ENCODE measurements at regions not wholly inside any gene's neighbourhood (a gene's known extent, or its start where the extent isn't known, plus 50 kb on each side); places are given as distances from the start of the nearest gene placed in this dataset.
"Not testable (repeated sequence)": the region's sequence is repeated elsewhere in the genome, so short reads cannot be mapped to it uniquely, and the experiment has no call there.

DNA sequence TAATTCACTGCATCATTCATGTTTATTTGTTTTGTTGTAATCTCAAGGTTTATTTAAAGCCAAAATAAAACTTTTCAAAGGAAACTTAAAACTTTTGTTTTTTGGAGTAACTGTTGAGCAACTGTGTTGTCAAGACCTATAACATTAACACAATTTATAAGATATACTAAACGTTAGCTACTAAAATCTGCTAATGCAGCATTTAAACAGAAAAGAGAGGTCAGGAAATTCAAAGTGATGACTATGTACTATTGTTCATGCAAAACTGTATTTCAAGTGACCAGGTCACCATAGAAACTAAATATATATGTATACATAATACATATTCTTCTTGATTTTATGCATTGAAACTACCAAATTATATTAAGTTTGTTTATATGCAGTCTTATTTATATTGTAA is 1740.9 kb downstream of the EFNA5 start:
- CTCF ChIA-PET = no interaction called here
- POLR2A ChIA-PET = no interaction called here

- ChIA-PET CTCF (no interaction called here), POLR2A (no interaction called here)
Observed at GRCh38 chr5:105924366-105924765, 1746.4 kb downstream of the EFNA5 start.

- POLR2A ChIA-PET = no interaction called here
Observed at GRCh38 chr5:105922574-105922973, 1748.2 kb downstream of the EFNA5 start.

GRCh38 chr5:105922080-105922479 is 1748.7 kb downstream of the EFNA5 start:
- CTCF ChIA-PET = no interaction called here
- POLR2A ChIA-PET = no interaction called here

More at GRCh38 chr5:105922574-105922973, 1748.2 kb downstream of the EFNA5 start:
- CTCF ChIA-PET = no interaction called here

DNA sequence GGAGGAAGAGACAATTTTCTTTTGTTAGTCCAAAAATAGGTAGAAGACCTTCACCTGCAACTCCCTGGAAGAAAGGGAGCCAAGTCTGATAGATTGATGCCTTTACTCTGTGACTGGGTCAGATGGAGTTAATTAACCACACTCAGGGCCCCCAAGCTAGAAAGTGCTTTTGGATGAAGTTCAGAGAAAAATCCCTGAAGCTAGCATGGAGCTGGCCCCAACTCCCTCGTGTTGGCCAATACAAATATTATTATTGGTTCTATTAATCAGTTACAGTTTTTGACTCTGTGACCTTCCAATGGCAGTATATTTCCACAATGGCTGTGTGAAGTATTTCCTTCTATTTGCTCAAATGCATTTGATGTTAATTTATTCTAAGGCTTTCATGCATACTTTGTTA is 1753.5 kb downstream of the EFNA5 start:
- ChIA-PET CTCF (no interaction called here), POLR2A (no interaction called here)

DNA sequence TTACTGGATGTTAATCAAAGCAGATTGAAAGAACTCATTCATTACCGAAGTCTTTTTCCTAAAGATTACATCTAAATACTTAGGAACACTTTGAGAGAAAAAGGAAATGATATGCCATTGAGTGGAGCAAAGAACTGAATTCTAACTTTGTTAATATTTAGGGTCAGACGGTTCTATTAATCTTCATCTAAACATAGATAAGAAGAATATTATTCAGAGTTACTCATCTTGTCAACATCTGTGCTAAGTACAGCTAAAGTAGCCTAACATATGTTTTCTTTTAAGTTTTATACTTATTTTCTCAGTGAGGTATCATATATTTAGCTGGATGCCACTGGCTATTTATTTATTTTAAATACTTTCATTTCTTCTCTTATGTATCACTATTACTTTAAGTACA is 1763.7 kb downstream of the EFNA5 start:
- ChIA-PET POLR2A (no interaction called here), CTCF (no interaction called here)

- ChIA-PET POLR2A (no interaction called here), CTCF (no interaction called here)
Observed at GRCh38 chr5:105905392-105905791, 1765.3 kb downstream of the EFNA5 start.

DNA sequence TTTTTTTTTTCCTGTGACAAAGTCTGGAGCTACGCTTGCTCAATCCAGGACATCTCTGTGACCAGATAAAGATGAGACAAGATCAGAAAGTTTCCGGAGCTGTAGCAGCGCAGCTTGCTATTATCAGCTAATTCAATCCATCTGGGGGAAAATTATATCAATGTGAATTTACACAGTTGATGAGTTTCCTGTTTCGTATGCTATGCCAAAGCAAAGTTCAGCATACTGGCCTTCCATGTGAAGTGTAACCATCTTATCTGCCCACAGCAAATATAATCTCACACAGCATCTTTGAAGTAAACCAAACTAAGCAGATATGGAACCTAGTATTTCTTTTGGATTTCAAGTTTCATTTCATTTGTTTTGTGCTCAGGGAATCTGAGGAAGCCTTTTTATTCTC is 1767.7 kb downstream of the EFNA5 start:
- CTCF ChIA-PET = no interaction called here
- POLR2A ChIA-PET = no interaction called here

DNA sequence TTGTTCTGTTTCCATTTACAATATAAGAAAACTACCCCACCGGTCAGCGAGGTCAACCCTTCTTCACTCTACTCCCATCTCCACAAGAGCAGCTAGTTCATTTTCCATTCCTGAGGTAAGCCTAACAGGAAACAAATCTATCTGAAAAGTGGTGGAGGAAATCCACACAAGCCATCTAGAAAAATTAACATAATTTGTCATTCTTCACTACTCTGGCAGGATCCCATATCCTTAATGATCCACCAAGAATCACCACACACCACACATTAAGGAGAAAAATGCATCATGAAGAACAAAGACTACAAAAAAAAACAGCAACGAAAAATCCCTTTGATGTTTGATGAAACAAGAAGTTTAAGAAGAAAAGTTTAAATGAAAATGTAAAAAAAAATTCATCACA is 1771.0 kb downstream of the EFNA5 start:
- ChIA-PET POLR2A (no interaction called here), CTCF (no interaction called here)

GRCh38 chr5:105898183-105898582 is 1772.6 kb downstream of the EFNA5 start:
- POLR2A ChIA-PET = no interaction called here
- CTCF ChIA-PET = no interaction called here

DNA sequence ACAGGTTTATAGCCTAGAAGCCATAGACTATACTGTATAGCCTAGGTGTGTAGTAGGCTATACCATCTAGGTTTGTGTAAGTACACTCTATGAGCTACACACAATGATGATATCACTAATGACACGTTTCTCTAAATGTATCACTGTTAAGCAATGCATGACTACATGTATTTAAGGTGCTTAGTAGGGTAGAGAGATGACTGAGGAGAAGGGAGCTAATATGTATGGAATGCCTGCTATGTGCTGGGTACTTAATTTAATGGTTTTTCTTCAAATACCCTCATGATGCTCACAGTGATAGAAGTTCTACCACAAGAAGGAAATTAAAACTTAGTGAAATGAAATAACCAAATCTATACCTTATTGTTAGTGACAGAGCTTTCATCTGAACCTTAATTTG is 1785.5 kb downstream of the EFNA5 start:
- CTCF ChIA-PET = no interaction called here
- POLR2A ChIA-PET = no interaction called here

DNA sequence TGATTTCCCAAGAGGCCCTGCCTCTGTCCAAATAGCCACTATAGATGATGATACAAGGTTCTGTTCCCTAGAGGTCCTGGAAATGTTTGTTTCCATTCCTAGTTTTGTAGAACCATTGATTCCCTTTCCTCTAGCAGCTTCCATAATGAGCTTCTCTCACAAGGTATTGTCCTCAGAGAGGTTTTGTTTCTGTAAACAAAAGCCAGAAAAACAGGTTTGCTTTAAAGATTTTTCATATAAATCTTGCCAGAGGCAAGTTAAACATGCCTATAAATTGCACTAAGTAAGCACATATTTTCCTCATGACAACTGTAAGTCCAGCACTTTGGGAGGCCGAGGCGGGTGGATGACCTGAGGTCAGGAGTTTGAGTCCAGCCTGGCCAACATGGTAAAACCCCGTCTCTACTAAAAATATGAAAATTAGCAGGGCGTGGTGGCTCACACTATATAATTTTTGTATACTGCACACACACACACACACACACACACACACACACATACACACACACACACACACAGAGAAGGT is 1787.7 kb downstream of the EFNA5 start:
- CTCF ChIA-PET = interaction anchor here (0.7 kb wide), 1 partner anchor 1462 kb away, joined by 3 read pairs; no protein-coding TSS in a partner anchor
- POLR2A ChIA-PET = no interaction called here

DNA sequence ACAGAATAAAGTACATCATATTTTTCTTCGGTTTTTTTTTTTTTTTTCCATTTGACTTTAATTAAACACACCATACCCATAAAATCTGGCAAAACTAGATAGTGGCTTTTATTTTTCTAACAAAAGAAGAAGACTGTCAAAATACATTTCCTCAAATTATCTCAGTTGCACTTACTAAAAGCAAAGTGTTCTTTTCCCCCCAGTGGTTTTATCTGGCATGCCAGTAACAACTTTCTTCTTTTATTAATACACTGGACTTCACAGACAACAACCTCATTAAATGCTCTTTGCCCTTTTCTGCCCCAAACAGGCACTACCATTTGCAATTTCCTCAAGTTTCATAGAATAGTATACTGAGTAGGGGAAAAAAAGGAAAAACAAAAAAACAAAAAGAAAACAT is 1792.3 kb downstream of the EFNA5 start:
- POLR2A ChIA-PET = no interaction called here

DNA sequence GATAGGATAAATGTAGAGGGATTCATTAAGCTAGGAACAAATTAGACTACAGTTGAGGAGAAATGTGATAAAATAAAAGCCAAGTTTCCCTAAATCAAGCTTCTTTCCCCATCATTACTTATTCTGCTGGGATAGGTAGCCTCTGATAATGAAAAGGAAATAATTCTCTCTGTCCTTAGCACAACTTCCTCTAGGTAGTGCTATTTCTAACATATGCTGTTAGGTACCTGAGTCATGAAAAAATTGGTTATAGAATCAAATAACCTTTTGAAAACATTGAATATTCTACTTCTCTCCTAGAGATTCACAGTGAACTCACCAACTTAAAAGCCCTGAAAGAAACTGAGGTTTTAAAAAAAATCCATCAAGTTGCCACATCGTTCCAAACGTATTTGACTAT is 1793.1 kb downstream of the EFNA5 start:
- CTCF ChIA-PET = no interaction called here
- POLR2A ChIA-PET = no interaction called here

More for the DNA sequence above, 1792.3 kb downstream of the EFNA5 start:
- CTCF ChIA-PET = no interaction called here

DNA sequence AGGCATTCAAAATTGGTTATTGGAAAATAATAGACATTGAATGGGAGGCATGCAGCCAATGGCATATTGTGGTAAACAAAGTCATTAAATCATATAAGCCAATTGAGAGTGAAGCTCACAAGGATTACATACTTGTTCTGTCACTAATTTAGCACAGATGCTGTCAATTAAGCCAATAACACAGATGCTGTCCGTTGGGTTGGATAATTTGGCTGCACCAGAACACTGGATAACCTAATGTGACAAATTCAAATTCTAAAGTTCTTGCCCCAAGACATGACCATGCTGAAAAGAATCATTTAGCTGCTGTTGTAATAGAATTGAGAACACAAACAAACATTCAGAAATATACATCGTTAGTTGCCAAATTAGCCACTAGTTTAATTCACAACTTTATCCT is 1796.4 kb downstream of the EFNA5 start:
- ChIA-PET POLR2A (no interaction called here), CTCF (no interaction called here)

GRCh38 chr5:105872569-105873270 is 1798.0 kb downstream of the EFNA5 start:
- POLR2A ChIA-PET = no interaction called here
- CTCF ChIA-PET = no interaction called here

DNA sequence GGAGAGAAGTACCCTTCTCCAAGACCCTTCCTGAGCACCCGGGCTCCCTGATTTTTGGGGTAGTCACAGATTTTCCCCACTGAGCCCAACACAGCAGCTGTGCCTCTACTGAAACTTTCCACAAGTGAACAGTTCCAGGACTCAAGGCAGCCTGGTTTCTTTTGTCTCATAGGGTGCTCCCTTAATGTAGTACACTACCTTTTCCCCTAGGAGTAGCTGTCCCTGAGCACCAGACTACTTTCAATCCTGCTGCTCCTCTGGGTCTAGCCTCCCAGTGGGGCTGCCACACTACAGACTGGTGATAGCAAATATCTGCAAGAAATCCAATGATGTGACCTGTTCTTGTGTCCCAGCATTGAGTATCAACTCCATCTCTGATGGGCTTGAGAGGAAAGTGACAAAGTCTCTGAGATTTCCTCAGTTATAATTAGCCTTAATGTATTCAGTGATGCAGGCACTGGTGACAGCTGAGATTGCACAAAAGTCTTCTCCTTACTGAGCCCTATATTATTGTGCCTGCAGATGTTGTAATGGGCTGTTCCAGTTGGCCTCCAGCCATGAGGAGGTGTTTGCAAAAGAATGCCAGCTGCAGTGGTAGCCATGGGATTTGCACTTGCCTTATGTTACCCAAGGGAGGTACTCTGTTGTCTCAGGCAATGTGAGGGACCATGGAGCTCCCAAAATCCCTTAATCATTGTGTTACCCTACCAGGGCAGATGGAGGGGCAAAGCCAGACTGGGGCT is 1802.5 kb downstream of the EFNA5 start:
- ChIA-PET CTCF (no interaction called here), POLR2A (no interaction called here)

DNA sequence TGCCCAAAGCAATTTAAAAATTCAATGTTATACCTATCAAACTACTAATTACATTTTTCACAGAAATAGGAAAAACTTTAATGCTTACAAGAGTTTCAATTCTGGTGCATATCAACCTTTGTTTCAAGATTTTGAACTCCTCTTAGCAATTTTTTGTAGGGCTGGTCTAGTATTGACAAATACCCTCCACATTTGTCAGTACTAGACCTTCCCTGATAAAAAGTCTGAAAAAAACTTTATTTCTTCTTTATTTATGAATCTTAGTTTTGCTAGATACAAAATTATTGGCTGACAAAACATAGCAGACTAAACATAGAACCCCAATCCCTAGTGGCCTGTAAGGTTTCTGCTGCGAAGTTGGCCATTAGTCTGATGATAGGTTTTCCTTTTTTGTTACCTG is 1804.9 kb downstream of the EFNA5 start:
- CTCF ChIA-PET = no interaction called here
- POLR2A ChIA-PET = no interaction called here

GRCh38 chr5:105859350-105859749 is 1811.4 kb downstream of the EFNA5 start:
- POLR2A ChIA-PET, CTCF ChIA-PET: not testable (repeated sequence)

- POLR2A ChIA-PET = no interaction called here
- CTCF ChIA-PET = no interaction called here
Observed at GRCh38 chr5:105849701-105850100, 1821.0 kb downstream of the EFNA5 start.

GRCh38 chr5:105840800-105841199 is 1829.9 kb downstream of the EFNA5 start:
- ChIA-PET POLR2A (no interaction called here), CTCF (no interaction called here)

DNA sequence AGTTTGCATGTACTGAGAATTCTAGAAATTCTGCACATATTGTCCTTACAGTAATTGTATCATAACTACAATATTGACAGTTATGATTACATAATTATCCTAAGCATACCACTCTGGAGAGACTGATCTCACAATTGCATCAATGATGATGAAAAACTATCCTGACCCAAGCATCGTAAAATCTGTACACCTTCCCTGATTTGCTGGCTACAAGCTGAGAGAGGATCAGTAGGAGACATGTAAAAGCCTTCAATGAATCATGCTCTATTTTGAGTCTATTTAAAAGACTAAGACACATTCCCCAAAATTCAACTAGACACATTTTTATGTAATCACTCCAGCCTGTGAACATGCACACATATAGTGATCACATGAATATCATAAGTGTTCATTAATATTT is 1833.8 kb downstream of the EFNA5 start:
- ChIA-PET CTCF (no interaction called here), POLR2A (no interaction called here)
